HepG2 (cell line): ENCODE measurements at regions not wholly inside any gene's neighbourhood (a gene's known extent, or its start where the extent isn't known, plus 50 kb on each side); places are given as distances from the start of the nearest gene placed in this dataset.

Experiments
- ATAC-seq: fragments of 200-7000 bp; cut with Tn5 transposase; 3 replicates; pipeline ENCODE4 v1.9.1; 2020; ENCODE audit warnings: mild to moderate bottlenecking, moderate library complexity
- BruUV-seq: library from RNA; stranded (reverse); fragments of 400-500 nt; replicated peaks from 2 replicates; lab custom pipeline; 2021; lab: Mats Ljungman, UMichigan
- CTCF ChIA-PET: fragments of 300-600 bp; formaldehyde crosslinking; extraction: SDS; loops from one replicate; lab custom pipeline; 2021; ENCODE audit warnings: low total read pairs, inconsistent platforms, low intra/inter-chr PET ratio; lab: Yijun Ruan, JAX
- POLR2A ChIA-PET: fragments of 350-600 bp; sonication (Branson Sonifier 250); formaldehyde crosslinking; loops from one replicate; lab custom pipeline; 2020; ENCODE audit warnings: antibody characterized with exemption, inconsistent platforms; lab: Yijun Ruan, JAX
- DNase-seq: peaks from one replicate; pipeline ENCODE4 v3.0.0-alpha.2; 2015; ENCODE audit warnings: low spot score
- FAIRE-seq: peaks from 3 replicates; lab custom pipeline; 2011; peaks lifted over from hg19 to GRCh38; lab: Jason Lieb, UNC
- H2AFZ ChIP-seq: one replicate; pipeline ENCODE4 v1.6.1; 2011; ENCODE audit warnings: low read length, inconsistent platforms
- H3K27ac ChIP-seq: fragments of 300-600 bp; 3 replicates; pipeline ENCODE4 v1.8.0; 2011; ENCODE audit warnings: mixed run types, mild to moderate bottlenecking, mixed read lengths, low read length, inconsistent platforms; ENCODE audit not compliant: insufficient read depth; ENCODE audit errors: extremely low read length
- H3K27me3 ChIP-seq, 2 experiments: fragments of 200-600 bp in 1 of 2; 2 replicates in 1 of 2; 3 replicates in 1 of 2; pipeline versions ENCODE4 v1.6.0 to v1.8.0; 2011; ENCODE audit warnings: low read length in 2 of 2, mild to moderate bottlenecking in 2 of 2, moderate library complexity in 2 of 2, inconsistent platforms in 1 of 2; ENCODE audit not compliant: insufficient read depth in 2 of 2, control insufficient read depth in 1 of 2
- H3K36me3 ChIP-seq, 2 experiments: fragments of 200-600 bp in 1 of 2; replicated peaks in 1 of 2; 2 replicates in 1 of 2; 3 replicates in 1 of 2; pipeline versions ENCODE4 v1.5.1 to v1.8.0; 2011; ENCODE audit warnings: low read length in 2 of 2, inconsistent platforms in 1 of 2; ENCODE audit not compliant: insufficient read depth in 2 of 2, control insufficient read depth in 1 of 2
- H3K4me1 ChIP-seq: 2 replicates; pipeline ENCODE4 v1.5.1; 2012; ENCODE audit warnings: low read length, inconsistent platforms; ENCODE audit not compliant: insufficient read depth
- H3K4me2 ChIP-seq: 2 replicates; pipeline ENCODE4 v1.6.0; 2011; ENCODE audit warnings: low read depth, low read length, inconsistent platforms
- H3K4me3 ChIP-seq, 3 experiments: fragments of 200-600 bp in 1 of 3; sonication (generic), shearing (Covaris generic) in 1 of 3; replicated peaks in 1 of 3; 2 replicates each; pipeline ENCODE4 v1.5.1; 2011 to 2016; ENCODE audit warnings: low read length in 3 of 3, inconsistent platforms in 2 of 3, low read depth in 2 of 3, mild to moderate bottlenecking in 2 of 3, control low read depth in 1 of 3, mixed read lengths in 1 of 3; ENCODE audit not compliant: insufficient read depth in 1 of 3
- H3K79me2 ChIP-seq: one replicate; pipeline ENCODE4 v1.6.1; 2011; ENCODE audit warnings: low read length, inconsistent platforms; ENCODE audit not compliant: insufficient read depth
- H3K9ac ChIP-seq: 2 replicates; pipeline ENCODE4 v1.6.0; 2011; ENCODE audit warnings: mild to moderate bottlenecking, low read depth, low read length, inconsistent platforms; ENCODE audit not compliant: insufficient read depth
- H3K9me3 ChIP-seq: 2 replicates; pipeline ENCODE4 v1.5.1; 2012; ENCODE audit warnings: mild to moderate bottlenecking, low read length
- H4K20me1 ChIP-seq: 2 replicates; pipeline ENCODE4 v1.6.0; 2011; ENCODE audit warnings: inconsistent platforms, mild to moderate bottlenecking, low read length, moderate library complexity; ENCODE audit not compliant: insufficient read depth
- CEBPB ChIP-seq: IDR thresholded peaks from 2 replicates; pipeline ENCODE4 v1.6.1; 2011; ENCODE audit warnings: low read depth, low read length, improper control_type of control experiment, borderline replicate concordance
- CEBPG ChIP-seq: IDR thresholded peaks from 2 replicates; pipeline ENCODE4 v1.6.1; 2016
- CSRNP1 ChIP-seq: sonication (generic); formaldehyde crosslinking; IDR thresholded peaks from 2 replicates; pipeline ENCODE4 v1.8.1; 2023; ENCODE audit warnings: mild to moderate bottlenecking, missing genetic modification reagents
- HNF4G ChIP-seq, 2 experiments: sonication (generic) in 1 of 2; formaldehyde crosslinking in 1 of 2; IDR thresholded peaks; 2 replicates each; pipeline versions ENCODE4 v1.4.0 to v1.6.1; 2011 to 2020; ENCODE audit warnings: borderline replicate concordance in 2 of 2, low read depth in 2 of 2, mild to moderate bottlenecking in 2 of 2, low read length in 1 of 2, missing genetic modification reagents in 1 of 2, moderate library complexity in 1 of 2
- PPARG ChIP-seq: conservative IDR thresholded peaks from 2 replicates; pipeline ENCODE4 v1.6.1; 2016; ENCODE audit warnings: missing biosample characterization, missing genetic modification reagents
- RFXANK ChIP-seq: IDR thresholded peaks from 2 replicates; pipeline ENCODE4 v1.6.1; 2016
- ZBTB3 ChIP-seq: sonication (generic); formaldehyde crosslinking; IDR thresholded peaks from 2 replicates; pipeline ENCODE4 v1.4.0; 2020; ENCODE audit warnings: low read depth, mild to moderate bottlenecking, moderate library complexity, missing genetic modification reagents, borderline replicate concordance
- ZBTB7A ChIP-seq: sonication (generic); formaldehyde crosslinking; IDR thresholded peaks from 2 replicates; pipeline ENCODE4 v1.8.0; 2022; ENCODE audit warnings: mild to moderate bottlenecking, missing genetic modification reagents
- ZBTB7B ChIP-seq: sonication (generic); formaldehyde crosslinking; IDR thresholded peaks from 2 replicates; pipeline ENCODE4 v1.4.0; 2020; ENCODE audit warnings: missing genetic modification reagents
- ZNF275 ChIP-seq: sonication (generic); formaldehyde crosslinking; IDR thresholded peaks from 2 replicates; pipeline ENCODE4 v1.8.0; 2022; ENCODE audit warnings: missing genetic modification reagents, mild to moderate bottlenecking, inconsistent platforms, borderline replicate concordance
- WGBS: methylation state at CpG from one replicate; pipeline ENCODE4 v1.1.6; 2017; ENCODE audit warnings: low lambda C conversion rate; 5-methylcytosine and 5-hydroxymethylcytosine counted together
- in situ Hi-C: cut with HindIII; loops from 2 replicates; pipeline ENCODE4 v1.10.0; 2017; ENCODE audit warnings: low pct_unique_long_range_greater_than_20kb; ENCODE audit not compliant: extremely low pct_ligation_motif_present
- intact Hi-C: fragments of 100-400 bp; cut with micrococcal nuclease; formaldehyde crosslinking; loops from one replicate; pipeline ENCODE4 v1.10.0; 2022; ENCODE audit not compliant: unreplicated experiment
- TF ChIP-seq, protein P1 (sequence below): sonication (generic); formaldehyde crosslinking; IDR thresholded peaks from 2 replicates; pipeline ENCODE4 v1.5.0; 2020; ENCODE audit warnings: mild to moderate bottlenecking, missing genetic modification reagents

GRCh38 chr10:44199267-44199666 lies 185.6 kb downstream of the CXCL12 start:
- Histone ChIP-seq H4K20me1 (no peaks in the 10 kb centered on the region), H3K9ac (no peak overlapping the region), H3K27ac (no peak overlapping the region), H3K9me3 (peaks cover 12% of the 10 kb centered on the region; the same call in 1 of the 2 replicates), H3K4me3 (no peak overlapping the region), H3K79me2 (no peaks in the 10 kb centered on the region), H3K36me3 (no peaks in the 10 kb centered on the region), H3K4me1 (peaks cover 62% of the 10 kb centered on the region), H3K27me3 (no peaks in the 10 kb centered on the region), H3K4me2 (no peak overlapping the region), H2AFZ (no peak overlapping the region)
- DNase-seq = no peak
- ChIA-PET POLR2A (interaction anchor here (2.1 kb wide), 1 partner anchor 37 kb away, joined by 4 read pairs; no protein-coding TSS in a partner anchor), CTCF (no interaction called here)
- no peak for ATAC-seq
- 51% methylated on average over 3 of the region's 3 CpGs for WGBS
- TF ChIP-seq CEBPB (peak; percentile 78), ZBTB7B (CRISPR knock-in tag) (no peak), ZNF275 (CRISPR knock-in tag) (no peak), CEBPG (peak; percentile 30), RFXANK (CRISPR knock-in tag) (no peak)
- in situ Hi-C loops (no loop called here), intact Hi-C loops (no loop called here)
- BruUV-seq = no TSS peak
- FAIRE-seq = no peak

DNA sequence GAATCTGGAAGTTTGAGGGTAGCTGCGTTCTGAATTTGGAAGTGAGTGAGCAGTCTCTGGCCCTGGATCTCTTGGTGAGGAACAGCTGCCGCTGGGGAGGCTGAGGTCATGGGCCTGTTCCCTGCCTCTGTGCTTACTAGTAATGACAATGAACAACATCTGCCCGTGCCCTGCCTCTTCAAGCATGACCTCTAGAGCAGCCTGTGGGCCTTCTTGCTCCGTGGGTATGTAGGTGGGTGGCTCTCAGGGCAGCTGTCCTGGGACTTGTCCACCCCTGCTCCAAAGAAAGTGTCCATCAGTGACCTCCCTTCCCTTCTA lies 186.2 kb downstream of the CXCL12 start:
- intact Hi-C loops (no loop called here), in situ Hi-C loops (no loop called here)
- 89% methylated on average over 1 of the region's 4 CpGs for WGBS
- ATAC-seq = no peak
- Histone ChIP-seq H3K27ac (no peak overlapping the region), H3K9me3 (peaks cover 12% of the 10 kb centered on the region; the same call in 1 of the 2 replicates), H3K36me3 (no peaks in the 10 kb centered on the region), H3K4me1 (peaks cover 67% of the 10 kb centered on the region), H2AFZ (no peak overlapping the region), H3K4me2 (no peak overlapping the region), H3K79me2 (no peaks in the 10 kb centered on the region), H3K27me3 (no peaks in the 10 kb centered on the region), H3K4me3 (no peak overlapping the region), H4K20me1 (no peaks in the 10 kb centered on the region), H3K9ac (no peak overlapping the region)
- ChIA-PET CTCF (no interaction called here), POLR2A (interaction anchor here (2.1 kb wide), 1 partner anchor 38 kb away, joined by 4 read pairs; no protein-coding TSS in a partner anchor)
- no peak for FAIRE-seq
- DNase-seq = no peak
- BruUV-seq = no TSS peak
- TF ChIP-seq CSRNP1 (CRISPR knock-in tag) (no peak), PPARG (CRISPR knock-in tag) (no peak), ZBTB7A (CRISPR knock-in tag) (no peak), ZBTB3 (CRISPR knock-in tag) (no peak), HNF4G (IDR thresholded peaks at IDR 0.05; ENCODE audit: borderline replicate concordance, low read depth, low read length) (no peak), HNF4G (CRISPR knock-in tag; IDR thresholded peaks at IDR 0.05; ENCODE audit: borderline replicate concordance, low read depth) (no peak)
- TF ChIP-seq, protein P1, sequence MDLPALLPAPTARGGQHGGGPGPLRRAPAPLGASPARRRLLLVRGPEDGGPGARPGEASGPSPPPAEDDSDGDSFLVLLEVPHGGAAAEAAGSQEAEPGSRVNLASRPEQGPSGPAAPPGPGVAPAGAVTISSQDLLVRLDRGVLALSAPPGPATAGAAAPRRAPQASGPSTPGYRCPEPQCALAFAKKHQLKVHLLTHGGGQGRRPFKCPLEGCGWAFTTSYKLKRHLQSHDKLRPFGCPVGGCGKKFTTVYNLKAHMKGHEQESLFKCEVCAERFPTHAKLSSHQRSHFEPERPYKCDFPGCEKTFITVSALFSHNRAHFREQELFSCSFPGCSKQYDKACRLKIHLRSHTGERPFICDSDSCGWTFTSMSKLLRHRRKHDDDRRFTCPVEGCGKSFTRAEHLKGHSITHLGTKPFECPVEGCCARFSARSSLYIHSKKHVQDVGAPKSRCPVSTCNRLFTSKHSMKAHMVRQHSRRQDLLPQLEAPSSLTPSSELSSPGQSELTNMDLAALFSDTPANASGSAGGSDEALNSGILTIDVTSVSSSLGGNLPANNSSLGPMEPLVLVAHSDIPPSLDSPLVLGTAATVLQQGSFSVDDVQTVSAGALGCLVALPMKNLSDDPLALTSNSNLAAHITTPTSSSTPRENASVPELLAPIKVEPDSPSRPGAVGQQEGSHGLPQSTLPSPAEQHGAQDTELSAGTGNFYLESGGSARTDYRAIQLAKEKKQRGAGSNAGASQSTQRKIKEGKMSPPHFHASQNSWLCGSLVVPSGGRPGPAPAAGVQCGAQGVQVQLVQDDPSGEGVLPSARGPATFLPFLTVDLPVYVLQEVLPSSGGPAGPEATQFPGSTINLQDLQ = no peak
